Activated T-cell treated with anti-CD3 and anti-CD28 coated beads, Interleukin-2, amount 50 U/mL, for 72 hours (primary cell): ENCODE measurements at regions not wholly inside any gene's neighbourhood (a gene's known extent, or its start where the extent isn't known, plus 50 kb on each side); places are given as distances from the start of the nearest gene placed in this dataset.

Source experiments
- ATAC-seq, 2 donors: fragments of 150-1000 bp; cut with Tn5 transposase; replicated peaks in 1 of 2; 2 replicates each; pipeline ENCODE4 v1.10.0; 2021; ENCODE audit warnings: moderate library complexity in 2 of 2, mild to moderate bottlenecking in 1 of 2
- DNase-seq, 2 donors: peaks; one replicate each; pipeline ENCODE4 v3.0.0; 2021 to 2022; ENCODE audit warnings: mixed read lengths in 1 of 2
- H3K27ac Mint-ChIP-seq: one replicate; pipeline ENCODE4 v1.8.0; 2022; ENCODE audit warnings: mild to moderate bottlenecking, moderate library complexity, mixed read lengths
- H3K27me3 Mint-ChIP-seq: one replicate; pipeline ENCODE4 v1.8.0; 2022; ENCODE audit warnings: low read depth, mixed read lengths
- H3K36me3 Mint-ChIP-seq, 2 donors: one replicate each; pipeline ENCODE4 v1.8.0; 2022; ENCODE audit warnings: mixed read lengths in 2 of 2, mild to moderate bottlenecking in 1 of 2; ENCODE audit not compliant: insufficient read depth in 2 of 2
- H3K4me1 Mint-ChIP-seq: one replicate; pipeline ENCODE4 v1.8.0; 2022; ENCODE audit warnings: low read depth, mixed read lengths
- H3K4me3 Mint-ChIP-seq, 2 donors: one replicate each; pipeline ENCODE4 v1.8.0; 2022; ENCODE audit warnings: mild to moderate bottlenecking in 2 of 2, mixed read lengths in 2 of 2, moderate library complexity in 2 of 2
- H3K9me3 Mint-ChIP-seq, 2 donors: one replicate each; pipeline ENCODE4 v1.8.0; 2022; ENCODE audit warnings: mixed read lengths in 2 of 2

DNA sequence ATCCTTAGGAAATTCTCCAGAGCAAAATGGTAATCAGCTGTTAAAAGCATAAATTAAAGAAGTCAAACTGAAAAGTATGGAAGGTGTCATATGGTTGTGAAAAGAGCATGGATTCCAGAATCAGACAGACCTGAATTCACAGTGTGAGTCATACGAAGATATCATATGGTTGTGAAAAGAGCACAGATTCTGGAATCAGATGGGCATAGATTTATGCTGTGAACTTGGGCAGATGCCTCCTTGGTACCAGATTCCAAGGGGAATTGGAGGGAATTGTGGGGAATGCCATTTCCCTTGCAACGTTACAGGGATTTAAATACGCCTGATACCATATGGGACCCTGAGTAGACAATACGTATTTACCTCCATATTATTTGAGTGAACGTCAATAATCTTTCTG, 183.7 kb downstream of the GALC start:
- no peaks in the 10 kb centered on the region for H3K36me3 Mint-ChIP-seq
- ATAC-seq, result no peak
- no peak for DNase-seq
- no peak overlapping the region for H3K4me3 Mint-ChIP-seq
- H3K27ac Mint-ChIP-seq, result no peak overlapping the region
- H3K27me3 Mint-ChIP-seq, result no peaks in the 10 kb centered on the region
- H3K4me1 Mint-ChIP-seq, result peaks cover 6% of the 10 kb centered on the region
- H3K9me3 Mint-ChIP-seq, result peaks cover 0 to 2% of the 10 kb centered on the region in 2 donors

DNA sequence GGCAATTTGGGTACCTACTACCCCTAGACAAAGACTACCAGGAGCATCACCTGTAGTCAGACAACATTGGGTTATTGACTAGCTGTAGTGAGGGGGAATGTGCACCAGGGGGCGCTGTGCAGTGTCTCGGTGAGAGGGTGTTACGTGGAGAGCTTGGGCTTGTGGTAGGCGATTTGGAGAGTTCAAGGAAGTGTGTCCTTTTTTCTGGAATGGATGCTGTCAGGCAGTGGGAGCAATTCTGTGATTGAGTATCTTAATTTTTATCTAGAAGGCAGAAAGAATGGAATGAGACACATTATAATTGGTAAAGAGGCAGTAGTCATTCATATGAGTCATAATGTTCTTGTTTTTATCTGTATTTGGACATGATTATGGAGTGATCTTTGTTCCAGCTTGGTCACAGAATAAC, 187.7 kb downstream of the GALC start:
- Mint-ChIP-seq H3K27me3 (no peaks in the 10 kb centered on the region), H3K9me3 (peaks cover 0 to 2% of the 10 kb centered on the region in 2 donors), H3K27ac (no peak overlapping the region), H3K36me3 (no peaks in the 10 kb centered on the region), H3K4me1 (peaks cover 6% of the 10 kb centered on the region), H3K4me3 (no peak overlapping the region)
- DNase-seq (peak; percentile 50 to 66), ATAC-seq (peak; percentile 50 to 53)

DNA sequence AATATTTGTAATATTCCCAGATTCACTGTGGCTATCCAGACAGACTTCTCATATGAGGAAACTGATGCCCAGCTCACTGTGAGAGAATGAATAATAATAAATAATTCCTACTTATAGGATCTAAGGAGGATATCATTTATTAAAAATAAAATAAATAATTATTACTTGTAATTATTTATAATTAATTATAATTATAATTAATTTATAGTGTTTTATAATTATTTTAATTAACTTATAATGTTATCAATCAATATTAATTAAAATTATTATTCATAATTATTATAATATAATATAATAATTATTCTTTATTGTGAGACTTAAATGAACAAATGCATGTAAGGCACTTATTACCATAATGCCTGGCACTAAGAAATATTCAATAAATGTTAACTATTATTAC, 192.8 kb downstream of the GALC start:
- Mint-ChIP-seq H3K27me3 (peaks cover 16% of the 10 kb centered on the region), H3K36me3 (no peaks in the 10 kb centered on the region), H3K4me3 (no peak overlapping the region), H3K27ac (no peak overlapping the region), H3K9me3 (no peaks in the 10 kb centered on the region), H3K4me1 (peaks cover 2% of the 10 kb centered on the region)
- ATAC-seq (no peak), DNase-seq (no peak)

DNA sequence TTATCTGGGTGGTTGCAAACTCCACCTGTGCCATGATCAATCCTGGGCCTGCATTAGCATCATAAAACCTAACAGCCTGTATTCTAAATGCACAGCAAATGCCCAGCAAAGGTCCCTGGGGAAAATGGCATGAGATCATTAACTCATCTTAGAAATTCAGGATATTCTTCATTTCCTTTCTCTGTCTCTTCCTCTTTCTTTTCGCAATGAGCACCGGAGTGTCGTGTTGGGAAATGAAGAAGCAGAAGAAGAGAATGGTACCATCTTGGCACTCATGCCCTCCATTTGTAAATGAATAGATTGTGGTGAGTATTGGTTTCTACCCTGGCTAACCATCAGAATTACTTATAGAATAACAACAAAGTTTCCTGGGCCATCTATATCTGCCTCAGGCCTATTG, 193.6 kb downstream of the GALC start:
- no peaks in the 10 kb centered on the region for H3K4me1 Mint-ChIP-seq
- no peak overlapping the region for H3K27ac Mint-ChIP-seq
- H3K9me3 Mint-ChIP-seq, result no peaks in the 10 kb centered on the region
- no peak overlapping the region for H3K4me3 Mint-ChIP-seq
- DNase-seq (no peak), ATAC-seq (no peak)
- H3K36me3 Mint-ChIP-seq, result no peaks in the 10 kb centered on the region
- peaks cover 16% of the 10 kb centered on the region for H3K27me3 Mint-ChIP-seq

DNA sequence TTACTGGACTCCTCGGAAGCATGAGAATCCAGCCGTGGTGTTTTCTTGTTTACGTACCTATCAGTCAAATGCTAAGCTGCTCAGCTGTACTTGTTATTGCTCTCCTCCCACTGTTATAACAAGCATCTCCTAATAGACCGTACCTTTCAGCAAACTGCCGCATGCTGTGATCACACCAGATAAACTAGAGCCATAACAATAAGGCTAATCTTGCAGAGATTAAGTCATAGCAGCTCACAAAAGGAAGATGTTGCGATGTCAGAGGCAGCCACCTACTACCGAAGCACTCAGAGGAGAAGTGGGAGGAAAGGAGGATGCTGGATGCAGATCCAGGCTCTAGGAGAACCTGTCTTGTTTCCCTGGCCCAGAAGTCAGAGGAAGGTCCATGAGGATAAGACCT, 196.0 kb downstream of the GALC start:
- DNase-seq (no peak), ATAC-seq (no peak)
- H3K4me3 Mint-ChIP-seq, result no peak overlapping the region
- peaks cover 16% of the 10 kb centered on the region for H3K27me3 Mint-ChIP-seq
- no peaks in the 10 kb centered on the region for H3K36me3 Mint-ChIP-seq
- H3K9me3 Mint-ChIP-seq, result no peaks in the 10 kb centered on the region
- H3K4me1 Mint-ChIP-seq, result no peaks in the 10 kb centered on the region
- H3K27ac Mint-ChIP-seq, result no peak overlapping the region

DNA sequence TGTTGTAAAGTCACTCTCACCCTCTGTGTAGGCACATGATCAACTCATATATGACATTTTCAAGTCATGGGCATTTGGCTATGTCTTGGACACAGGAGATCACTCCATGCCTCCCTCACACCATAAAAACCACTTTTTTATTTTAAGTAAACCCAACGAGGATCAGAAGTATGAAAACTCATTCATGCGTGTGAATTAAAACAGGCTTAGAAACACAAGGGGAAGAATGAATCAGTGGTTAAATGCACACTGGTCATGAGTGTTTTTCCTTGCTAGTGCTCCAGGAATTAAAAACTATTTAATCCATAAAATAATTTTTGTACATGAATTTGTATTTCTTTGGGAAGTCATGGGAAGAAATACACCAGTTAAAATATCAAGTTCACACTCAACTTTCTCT, 198.4 kb downstream of the GALC start:
- no peaks in the 10 kb centered on the region for H3K9me3 Mint-ChIP-seq
- no peak overlapping the region for H3K27ac Mint-ChIP-seq
- no peak for ATAC-seq
- no peaks in the 10 kb centered on the region for H3K4me1 Mint-ChIP-seq
- no peak overlapping the region for H3K4me3 Mint-ChIP-seq
- H3K27me3 Mint-ChIP-seq, result peaks cover 14% of the 10 kb centered on the region
- DNase-seq, result no peak
- H3K36me3 Mint-ChIP-seq, result no peaks in the 10 kb centered on the region

DNA sequence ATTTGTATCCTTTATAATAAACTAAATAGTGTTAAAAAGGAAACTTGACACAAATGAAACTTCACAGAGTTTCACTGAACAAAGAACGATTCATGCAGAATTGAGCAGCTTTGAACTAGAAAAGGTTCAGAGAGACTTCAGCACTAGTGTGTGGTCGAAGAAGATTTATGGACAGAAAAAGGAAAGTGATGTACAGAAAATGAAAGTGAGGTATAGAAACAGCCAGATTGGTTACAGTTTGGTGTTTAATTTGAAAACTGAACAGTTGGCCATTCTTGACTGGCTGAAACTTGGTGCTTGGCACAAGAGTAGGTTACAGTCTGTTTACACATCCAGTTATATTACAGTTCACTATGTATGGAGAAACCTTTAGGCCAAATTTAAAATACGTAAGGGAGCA, 207.1 kb downstream of the GALC start:
- Mint-ChIP-seq H3K4me1 (no peaks in the 10 kb centered on the region), H3K36me3 (no peaks in the 10 kb centered on the region), H3K9me3 (no peaks in the 10 kb centered on the region), H3K4me3 (no peak overlapping the region), H3K27me3 (no peaks in the 10 kb centered on the region), H3K27ac (no peak overlapping the region)
- no peak for DNase-seq
- ATAC-seq, result no peak

DNA sequence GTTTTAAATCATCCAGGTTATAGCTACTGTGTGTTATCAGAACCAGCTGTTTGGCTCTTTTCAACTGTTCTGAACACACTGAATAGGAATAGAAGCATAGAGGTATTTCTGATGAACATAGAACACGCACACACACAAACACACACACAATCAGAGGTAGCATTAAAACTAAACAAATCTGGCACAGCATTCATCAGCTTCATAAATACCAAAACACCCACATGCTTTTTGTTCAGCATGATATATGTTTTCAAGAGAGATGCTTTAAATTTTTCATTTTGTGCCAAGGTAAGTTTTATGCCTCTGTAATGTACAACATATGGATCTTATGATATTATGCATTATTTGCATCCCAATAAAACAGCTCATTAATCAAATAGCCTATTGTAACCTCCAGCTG, 208.6 kb downstream of the GALC start:
- DNase-seq, result no peak
- no peaks in the 10 kb centered on the region for H3K36me3 Mint-ChIP-seq
- no peaks in the 10 kb centered on the region for H3K9me3 Mint-ChIP-seq
- H3K27me3 Mint-ChIP-seq, result no peaks in the 10 kb centered on the region
- H3K4me1 Mint-ChIP-seq, result no peaks in the 10 kb centered on the region
- no peak overlapping the region for H3K27ac Mint-ChIP-seq
- no peak for ATAC-seq
- no peak overlapping the region for H3K4me3 Mint-ChIP-seq

DNA sequence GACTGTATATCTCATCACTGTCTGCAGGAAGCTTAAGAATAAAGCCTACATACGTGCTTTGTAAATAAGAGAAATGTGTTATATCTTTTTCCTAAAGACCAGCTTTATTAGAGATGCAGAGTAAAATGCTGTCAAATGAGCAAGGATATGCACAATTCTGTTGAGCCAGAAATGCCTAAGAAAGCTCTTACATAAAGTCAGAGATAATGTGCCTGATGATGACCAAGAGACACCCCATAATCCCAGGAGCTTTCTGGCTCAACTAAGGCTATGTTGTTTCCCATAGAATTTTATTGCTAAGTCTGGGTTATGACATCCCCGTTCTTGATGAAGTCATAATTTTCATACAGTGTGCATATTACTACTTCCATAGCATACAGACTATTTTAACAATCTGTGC, 209.9 kb downstream of the GALC start:
- Mint-ChIP-seq H3K27me3 (no peaks in the 10 kb centered on the region), H3K4me3 (no peak overlapping the region), H3K9me3 (peaks cover 0 to 3% of the 10 kb centered on the region in 2 donors), H3K36me3 (peaks cover 0 to 3% of the 10 kb centered on the region in 2 donors), H3K4me1 (no peaks in the 10 kb centered on the region), H3K27ac (no peak overlapping the region)
- DNase-seq, result no peak
- no peak for ATAC-seq

DNA sequence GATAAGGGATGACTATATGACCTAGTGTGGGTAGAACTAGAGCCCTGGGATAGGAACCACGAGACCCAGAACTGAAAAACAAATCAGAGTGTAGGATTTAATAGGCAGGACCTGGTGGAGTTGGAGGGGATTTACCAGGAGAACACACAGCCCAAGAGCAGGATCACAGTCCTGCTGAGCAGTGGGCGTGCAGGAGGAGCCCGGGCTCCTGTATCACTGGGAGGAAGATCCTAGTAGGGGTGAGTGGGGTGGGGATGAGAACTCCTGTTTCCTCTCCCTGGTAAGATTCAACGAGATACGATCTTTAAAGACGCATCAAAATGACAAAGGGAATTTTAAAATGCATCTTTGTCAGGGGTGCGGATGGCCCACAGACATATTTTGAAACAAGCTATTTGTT, 220.1 kb downstream of the GALC start:
- Mint-ChIP-seq H3K4me1 (no peaks in the 10 kb centered on the region), H3K4me3 (no peak overlapping the region), H3K27ac (no peak overlapping the region), H3K27me3 (no peaks in the 10 kb centered on the region), H3K9me3 (peaks cover 0 to 2% of the 10 kb centered on the region in 2 donors), H3K36me3 (peaks cover 0 to 1% of the 10 kb centered on the region in 2 donors)
- DNase-seq, result no peak
- no peak for ATAC-seq

DNA sequence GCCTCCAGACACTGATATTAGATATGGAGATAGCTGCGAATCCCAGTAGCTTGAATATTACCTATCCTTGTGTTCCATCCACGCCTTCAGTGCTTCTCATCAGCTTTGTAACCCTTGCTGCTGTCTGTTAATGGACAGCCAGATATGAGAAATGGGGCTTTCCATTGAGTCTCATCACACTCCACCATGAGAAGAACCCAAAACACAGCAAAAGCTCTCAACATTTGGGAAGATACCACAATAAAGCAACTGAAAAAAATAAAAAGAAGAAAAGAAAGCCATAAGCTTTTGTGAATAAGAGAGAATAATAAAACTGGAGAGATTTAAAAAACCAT, 225.4 kb downstream of the GALC start:
- peaks cover 5% of the 10 kb centered on the region in 2 donors for H3K9me3 Mint-ChIP-seq
- ATAC-seq (no peak), DNase-seq (no peak)
- H3K4me3 Mint-ChIP-seq, result no peak overlapping the region
- H3K4me1 Mint-ChIP-seq, result no peaks in the 10 kb centered on the region
- peaks cover 0 to 1% of the 10 kb centered on the region in 2 donors for H3K36me3 Mint-ChIP-seq
- no peak overlapping the region for H3K27ac Mint-ChIP-seq
- no peaks in the 10 kb centered on the region for H3K27me3 Mint-ChIP-seq

DNA sequence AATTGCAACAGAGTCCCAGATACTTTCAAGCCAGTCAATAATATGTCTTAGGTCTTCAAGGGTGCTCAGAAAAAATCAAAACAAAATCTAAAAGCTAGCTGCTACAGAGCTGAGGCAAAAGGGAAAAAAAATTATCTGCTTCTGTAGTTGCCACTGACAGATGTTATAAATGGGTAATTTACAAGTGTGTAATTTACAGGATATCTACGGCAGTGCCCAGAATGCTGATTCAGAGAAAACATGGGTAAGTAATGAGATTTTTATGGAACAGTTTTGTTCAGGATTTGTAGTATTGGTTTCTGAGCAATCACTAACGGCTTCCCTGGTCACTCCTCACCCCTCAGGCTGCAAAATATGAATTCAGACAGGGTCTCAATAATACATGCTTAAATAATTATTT, 234.1 kb downstream of the GALC start:
- DNase-seq (no peak), ATAC-seq (no peak)
- H3K4me3 Mint-ChIP-seq, result no peak overlapping the region
- H3K9me3 Mint-ChIP-seq, result peaks cover 12 to 14% of the 10 kb centered on the region in 2 donors
- H3K36me3 Mint-ChIP-seq, result no peaks in the 10 kb centered on the region
- H3K4me1 Mint-ChIP-seq, result no peaks in the 10 kb centered on the region
- H3K27ac Mint-ChIP-seq, result no peak overlapping the region
- no peaks in the 10 kb centered on the region for H3K27me3 Mint-ChIP-seq

DNA sequence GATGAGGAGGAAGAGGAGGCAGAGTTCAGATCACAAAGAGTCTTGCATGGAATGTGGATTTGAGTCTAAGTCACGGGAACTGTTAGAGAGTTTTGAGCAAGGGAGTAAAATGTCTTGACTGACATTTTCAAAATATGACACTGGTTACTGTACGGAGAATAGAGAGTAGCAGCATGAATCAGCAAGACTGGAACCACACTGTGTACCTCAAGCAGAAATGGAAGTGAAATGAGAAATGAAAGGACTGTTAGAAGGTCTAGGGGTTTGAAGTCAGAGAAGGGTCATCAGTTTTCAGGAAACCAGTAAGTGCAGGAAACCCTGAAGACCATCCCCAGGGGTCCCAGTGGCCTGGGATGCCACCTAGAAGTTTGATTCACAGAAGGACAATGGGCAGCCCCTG, 236.3 kb downstream of the GALC start:
- Mint-ChIP-seq H3K27ac (no peak overlapping the region), H3K27me3 (no peaks in the 10 kb centered on the region), H3K4me1 (no peaks in the 10 kb centered on the region), H3K4me3 (no peak overlapping the region), H3K36me3 (no peaks in the 10 kb centered on the region), H3K9me3 (peaks cover 8% of the 10 kb centered on the region in 2 donors)
- DNase-seq, result no peak
- no peak for ATAC-seq

DNA sequence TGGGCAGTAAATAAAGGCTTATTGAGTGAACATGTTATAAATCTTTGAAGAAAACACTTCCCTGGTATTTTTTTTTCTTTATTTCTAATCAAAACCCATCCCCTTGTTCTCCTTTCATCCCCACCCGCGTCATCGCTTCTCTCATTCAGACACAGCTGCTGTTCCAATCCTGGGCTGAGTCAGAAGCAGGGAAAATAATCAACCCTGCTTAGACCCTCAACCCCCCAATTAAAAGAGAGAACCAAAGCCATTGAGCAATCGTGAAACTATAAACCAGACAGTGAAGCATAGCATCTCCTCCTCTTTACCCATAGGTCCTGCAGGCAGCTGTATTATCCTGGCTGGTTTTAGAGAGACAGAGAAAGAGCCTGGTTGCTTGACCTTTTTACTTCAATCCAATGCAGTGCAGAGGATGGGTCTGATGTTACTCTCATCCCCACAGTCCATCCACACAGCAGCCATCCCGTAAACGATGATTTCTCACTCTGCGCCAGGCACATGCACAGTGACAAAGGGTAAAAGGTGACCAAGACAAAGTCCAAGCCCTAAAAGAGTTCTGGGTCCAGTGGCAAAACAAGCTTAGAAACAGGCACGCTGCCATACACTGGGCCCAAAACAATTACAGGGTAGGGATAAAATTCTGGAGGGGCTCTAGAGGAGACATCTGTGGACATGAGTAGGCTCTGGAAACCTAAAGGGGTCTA, 238.3 kb downstream of the GALC start:
- Mint-ChIP-seq H3K4me1 (no peaks in the 10 kb centered on the region), H3K27me3 (peaks cover 5% of the 10 kb centered on the region), H3K27ac (no peak overlapping the region), H3K4me3 (no peak overlapping the region), H3K36me3 (no peaks in the 10 kb centered on the region), H3K9me3 (peaks cover 2 to 3% of the 10 kb centered on the region in 2 donors)
- ATAC-seq (no peak), DNase-seq (no peak)
